Activated CD8-positive, alpha-beta memory T cell treated with anti-CD3 and anti-CD28 coated beads for 48 hours (primary cell): ENCODE measurements at regions not wholly inside any gene's neighbourhood (a gene's known extent, or its start where the extent isn't known, plus 50 kb on each side); places are given as distances from the start of the nearest gene placed in this dataset.

ENCODE experiments used
- DNase-seq, 3 experiments: peaks; one replicate each; pipeline ENCODE4 v3.0.0-alpha.2; 2020; ENCODE audit warnings: low read depth in 2 of 3, low spot score in 2 of 3

- DNase-seq = no peak
These were observed 214.1 kb downstream of the REEP3 start for GRCh38 chr10:63735305-63735704.

GRCh38 chr10:63738410-63738809 lies 217.2 kb downstream of the REEP3 start:
- DNase-seq = no peak

DNA sequence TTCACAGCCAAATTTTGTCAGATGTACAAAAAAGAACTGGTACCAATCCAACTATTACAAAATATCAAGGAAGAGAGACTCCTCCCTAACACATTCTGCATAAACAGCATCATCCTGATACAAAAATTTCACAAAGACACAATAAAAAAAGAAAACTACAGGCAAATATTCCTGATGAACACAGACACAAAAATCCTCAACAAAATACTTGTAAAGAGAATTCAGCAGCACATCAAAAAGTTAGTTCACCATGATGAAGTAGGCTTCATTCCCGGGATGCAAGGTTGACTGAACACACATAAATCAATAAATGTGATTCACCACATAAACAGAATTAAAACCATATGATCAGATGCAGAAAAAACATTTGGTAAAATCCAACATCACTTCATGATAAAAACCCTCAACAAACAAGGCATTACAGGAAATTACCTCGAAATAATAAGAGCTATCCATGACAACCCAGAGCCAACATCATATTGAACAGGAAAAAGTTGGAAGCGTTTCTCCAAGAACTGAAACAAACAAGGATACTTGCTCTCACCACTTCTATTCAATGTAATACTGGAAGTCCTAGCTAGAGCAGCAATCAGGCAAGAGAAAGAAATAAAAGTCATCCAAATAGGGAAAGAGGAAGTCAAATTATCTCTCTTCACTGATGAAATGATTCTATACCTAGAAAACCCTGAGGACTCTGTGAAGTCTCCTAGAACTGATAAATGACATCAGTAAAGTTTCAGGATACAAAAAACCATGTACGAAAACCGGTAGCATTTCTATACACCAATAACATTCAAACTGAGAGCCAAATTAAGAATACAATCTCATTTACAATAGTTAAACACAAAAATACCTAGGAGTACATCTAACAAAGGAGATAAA lies 223.1 kb downstream of the REEP3 start:
- DNase-seq = no peak

DNA sequence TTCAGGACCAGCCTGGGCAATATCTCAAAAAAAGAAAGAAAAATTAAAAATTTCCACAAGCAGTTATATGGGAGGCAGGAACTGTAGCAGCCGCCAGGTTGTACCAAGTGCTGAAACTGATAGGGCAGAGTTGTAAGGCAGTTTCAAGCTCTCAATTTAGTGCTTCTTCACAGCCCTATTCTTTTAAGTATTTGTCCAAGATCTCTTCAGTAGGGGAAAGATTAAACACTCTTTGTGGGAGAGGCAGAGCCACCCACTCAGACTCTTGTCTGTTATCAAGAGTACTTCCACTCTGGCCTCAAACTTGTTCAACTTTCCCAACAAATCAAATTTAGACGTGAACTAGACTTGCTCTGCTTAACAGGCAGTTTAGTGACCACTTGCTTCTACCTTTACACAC lies 228.7 kb downstream of the REEP3 start:
- DNase-seq = no peak

GRCh38 chr10:63751836-63752235 lies 230.6 kb downstream of the REEP3 start:
- no peak for DNase-seq

- DNase-seq = no peak
These were observed 231.1 kb downstream of the REEP3 start for GRCh38 chr10:63752318-63752717.

- no peak for DNase-seq
These were observed 232.6 kb downstream of the REEP3 start for GRCh38 chr10:63753808-63754207.

GRCh38 chr10:63755441-63755840 lies 234.2 kb downstream of the REEP3 start:
- no peak for DNase-seq

- DNase-seq = no peak
These were observed 235.9 kb downstream of the REEP3 start for GRCh38 chr10:63757067-63757466.

DNA sequence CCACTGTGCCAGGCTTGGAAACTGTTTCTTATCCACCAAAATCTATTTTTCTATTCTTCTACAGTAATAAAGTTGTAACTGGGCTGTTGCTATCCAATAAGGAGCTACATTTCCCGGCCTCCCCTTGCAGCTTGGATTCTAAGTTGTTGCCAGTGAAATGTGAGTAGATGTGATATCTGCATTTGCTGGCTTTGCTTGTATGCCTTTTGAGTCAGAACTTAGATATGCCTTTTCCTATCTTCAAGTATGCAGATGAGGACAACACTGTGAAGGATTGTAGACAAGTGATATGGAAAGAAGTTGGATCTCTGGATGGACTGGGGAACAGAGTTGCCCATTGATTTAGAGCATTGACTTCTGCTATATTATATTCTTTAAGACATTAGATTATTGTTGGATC lies 236.9 kb downstream of the REEP3 start:
- DNase-seq = no peak

DNA sequence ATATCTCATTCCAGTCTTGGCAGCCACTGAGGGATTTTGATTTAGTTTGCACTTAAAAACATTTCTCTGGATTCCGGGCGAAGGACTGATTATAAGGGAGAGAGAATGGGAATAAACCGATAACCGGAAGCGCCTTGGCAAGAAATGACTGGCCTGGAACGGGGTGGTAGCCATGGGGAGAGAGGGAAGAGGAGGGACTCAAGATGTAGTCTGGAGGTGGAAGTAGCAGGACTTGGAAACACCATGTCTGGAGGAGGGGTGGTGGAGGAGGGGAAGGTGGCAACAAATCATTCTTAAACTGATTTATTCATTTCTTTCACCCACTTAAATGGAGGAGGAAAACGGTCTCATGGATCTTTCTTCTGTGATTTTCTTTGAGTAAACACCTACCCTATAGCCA lies 238.1 kb downstream of the REEP3 start:
- DNase-seq = no peak

DNA sequence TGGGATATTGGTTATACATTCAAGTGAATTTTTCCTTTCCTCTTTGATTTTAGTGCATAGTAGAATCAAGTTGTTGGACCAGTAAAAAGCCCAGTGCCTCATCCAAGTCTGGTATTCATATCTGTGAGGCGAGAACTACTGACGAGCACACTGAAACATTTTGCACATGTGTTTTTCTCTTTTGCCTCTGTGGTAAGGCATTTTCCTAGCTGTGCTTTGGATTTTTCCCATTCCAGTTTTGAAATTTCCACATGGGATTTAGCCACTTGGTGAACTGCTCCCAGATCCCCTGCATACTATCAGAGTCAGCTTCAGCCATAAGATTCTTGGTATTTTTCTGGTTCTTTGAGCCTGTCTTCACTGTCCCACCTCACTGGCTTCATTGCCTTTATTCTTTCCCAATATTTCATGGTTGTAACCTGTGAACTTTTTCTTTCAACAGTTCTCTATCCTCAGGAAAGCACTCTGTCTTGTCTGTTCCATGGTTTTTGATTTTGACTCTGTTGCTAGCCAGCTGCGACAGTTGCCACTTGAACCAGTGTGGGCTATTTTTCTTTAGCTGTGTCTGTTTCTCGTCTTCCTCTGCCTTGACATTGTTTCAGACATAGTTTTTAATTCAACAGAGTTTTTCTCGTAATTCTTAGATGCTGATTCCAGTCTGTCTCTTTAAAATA lies 239.0 kb downstream of the REEP3 start:
- DNase-seq = no peak

- DNase-seq = no peak
These were observed 239.5 kb downstream of the REEP3 start for GRCh38 chr10:63760708-63761047.

DNA sequence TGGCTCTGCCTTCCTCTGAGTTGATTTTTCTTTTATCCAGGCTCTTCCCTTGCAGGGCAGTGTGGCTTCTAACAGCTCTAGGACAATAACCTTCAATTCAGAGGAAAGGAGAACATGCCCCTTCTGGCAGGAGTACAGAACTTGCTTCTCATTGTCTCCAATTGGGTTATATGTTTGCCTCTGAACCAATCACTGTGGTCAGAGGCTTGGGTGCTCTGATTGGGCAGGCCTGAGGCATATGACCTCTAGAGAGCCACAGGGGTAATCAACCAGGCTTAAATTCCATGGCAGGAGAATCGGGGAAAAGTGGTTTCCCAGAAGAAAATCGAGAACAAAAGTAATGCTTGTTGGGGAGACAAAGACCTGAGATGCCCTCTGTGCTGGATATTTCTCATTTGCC lies 240.0 kb downstream of the REEP3 start:
- no peak for DNase-seq

GRCh38 chr10:63763744-63764143 lies 242.5 kb downstream of the REEP3 start:
- no peak for DNase-seq

DNA sequence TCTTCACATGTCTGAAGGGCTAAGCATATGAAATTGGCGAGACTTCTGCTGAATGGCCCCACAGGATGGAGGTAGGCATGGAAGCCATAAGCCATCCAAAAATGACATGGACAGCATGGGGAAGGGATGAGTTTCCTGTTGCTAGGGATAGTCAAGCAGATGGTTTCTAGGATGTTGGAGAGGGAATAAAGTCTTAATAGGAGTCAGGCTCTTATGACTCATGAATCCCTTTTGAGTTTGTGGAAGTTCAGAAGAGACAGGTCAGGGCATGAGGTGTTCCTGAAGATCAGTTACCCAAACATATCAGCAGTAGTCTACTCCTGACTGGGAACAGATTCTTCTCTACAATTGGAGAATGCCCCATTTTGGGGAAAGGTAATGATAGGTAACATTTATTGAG lies 243.9 kb downstream of the REEP3 start:
- no peak for DNase-seq

DNA sequence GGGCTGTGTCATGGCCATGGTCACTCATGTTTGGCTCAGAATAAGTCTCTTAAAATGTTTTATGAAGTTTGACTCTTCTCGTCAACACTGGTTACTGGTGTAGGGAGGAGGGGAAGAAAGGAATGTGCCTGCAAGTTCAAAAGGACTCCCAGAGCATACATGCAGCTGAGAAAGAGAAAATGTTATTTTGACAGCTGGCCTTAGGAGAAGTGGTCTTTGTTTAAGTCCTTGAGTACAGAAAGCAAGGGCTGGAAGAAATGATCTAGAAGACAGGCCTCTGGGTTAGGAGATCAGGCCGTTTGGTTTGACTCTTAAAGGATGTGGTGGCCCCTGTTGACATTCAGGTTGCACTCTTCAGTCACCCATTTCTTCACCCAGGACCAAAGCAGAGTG lies 245.5 kb downstream of the REEP3 start:
- DNase-seq = no peak

- no peak for DNase-seq
These were observed 246.1 kb downstream of the REEP3 start for GRCh38 chr10:63767138-63767801.

GRCh38 chr10:63769367-63769766 lies 248.2 kb downstream of the REEP3 start:
- no peak for DNase-seq

DNA sequence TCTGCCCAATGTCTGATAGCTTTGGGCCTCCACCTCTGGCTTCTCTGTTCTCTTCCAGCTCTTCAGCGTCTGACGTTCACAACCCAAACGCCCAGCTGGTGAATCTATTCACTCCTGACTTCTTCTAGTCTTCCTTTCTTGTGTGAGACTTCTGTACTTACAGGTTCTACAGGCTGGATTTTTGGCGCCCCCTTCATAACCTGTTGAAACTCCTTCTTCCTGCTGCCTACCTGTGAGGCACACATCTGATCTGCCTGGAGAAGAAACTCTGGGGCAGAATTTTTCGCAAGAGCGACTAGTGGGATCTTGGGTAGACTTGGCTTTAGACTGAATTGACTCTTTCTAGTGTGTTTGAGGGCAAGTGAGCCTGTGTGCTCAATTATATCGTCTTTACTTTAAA lies 249.3 kb downstream of the REEP3 start:
- no peak for DNase-seq

GRCh38 chr10:63772491-63772890 lies 251.3 kb downstream of the REEP3 start:
- DNase-seq = no peak

DNA sequence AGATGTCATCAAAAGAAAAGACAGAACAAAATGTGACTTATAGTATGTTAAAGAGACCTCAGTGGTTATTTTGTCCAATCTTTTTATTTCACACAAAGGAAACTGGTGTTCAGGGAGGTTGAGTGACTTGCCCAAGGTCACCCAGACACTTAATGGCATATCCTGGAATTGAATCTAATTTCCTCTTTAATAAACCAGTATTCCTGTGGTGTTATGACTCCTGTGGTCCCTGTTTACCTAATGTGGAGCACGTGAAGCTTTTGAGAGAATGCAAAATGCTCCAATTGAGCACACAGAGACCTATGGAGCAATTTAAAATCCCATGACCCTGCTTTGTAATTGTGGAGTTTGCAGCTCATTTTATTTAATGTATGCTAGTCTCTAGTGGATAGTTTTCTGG lies 251.9 kb downstream of the REEP3 start:
- no peak for DNase-seq
